Left renal cortex interstitium (tissue), 4 donors: ENCODE measurements at regions not wholly inside any gene's neighbourhood (a gene's known extent, or its start where the extent isn't known, plus 50 kb on each side); places are given as distances from the start of the nearest gene placed in this dataset.
A peak's percentile ranks its signal among the peaks of the same experiment; 100 is the strongest.
"Not testable (repeated sequence)": the region's sequence is repeated elsewhere in the genome, so short reads cannot be mapped to it uniquely, and the experiment has no call there.

ENCODE experiments used
- DNase-seq, 4 donors: peaks; one replicate each; pipeline ENCODE4 v3.0.0-alpha.2; 2013; ENCODE audit warnings: low read depth in 4 of 4, low spot score in 2 of 4, missing footprints in 1 of 4

GRCh38 chr4:175273995-175274753 lies 356.0 kb downstream of the ADAM29 start:
- DNase-seq: no peak

GRCh38 chr4:175277816-175278215 lies 359.7 kb downstream of the ADAM29 start:
- no peak for DNase-seq

GRCh38 chr4:175280153-175280552 lies 362.0 kb downstream of the ADAM29 start:
- no peak for DNase-seq

- DNase-seq: no peak
Measured at GRCh38 chr4:175281894-175282293, 363.7 kb downstream of the ADAM29 start.

- no peak for DNase-seq
Measured at GRCh38 chr4:175282407-175282806, 364.2 kb downstream of the ADAM29 start.

- no peak for DNase-seq
Measured at GRCh38 chr4:175290401-175290800, 372.2 kb downstream of the ADAM29 start.

GRCh38 chr4:175297965-175298565 lies 379.9 kb downstream of the ADAM29 start:
- no peak for DNase-seq

- no peak for DNase-seq
Measured at GRCh38 chr4:175306436-175306835, 388.3 kb downstream of the ADAM29 start.

- DNase-seq: no peak
Measured at GRCh38 chr4:175307326-175307725, 389.2 kb downstream of the ADAM29 start.

GRCh38 chr4:175308236-175308635 lies 390.1 kb downstream of the ADAM29 start:
- DNase-seq: no peak

- DNase-seq: no peak
Measured at GRCh38 chr4:175309041-175309440, 390.9 kb downstream of the ADAM29 start.

- DNase-seq: no peak
Measured at GRCh38 chr4:175325230-175325629, 407.1 kb downstream of the ADAM29 start.

GRCh38 chr4:175326796-175327195 lies 408.6 kb downstream of the ADAM29 start:
- DNase-seq: peak in 1 of 4 donors; percentile 25

GRCh38 chr4:175330236-175330635 lies 412.1 kb downstream of the ADAM29 start:
- DNase-seq: no peak

GRCh38 chr4:175330652-175331051 lies 412.5 kb downstream of the ADAM29 start:
- DNase-seq: no peak

- DNase-seq: no peak
Measured at GRCh38 chr4:175335331-175335730, 417.2 kb downstream of the ADAM29 start.

GRCh38 chr4:175336570-175336969 lies 418.4 kb downstream of the ADAM29 start:
- DNase-seq: not testable (repeated sequence)

GRCh38 chr4:175339100-175339707 lies 421.0 kb downstream of the ADAM29 start:
- no peak for DNase-seq

GRCh38 chr4:175341203-175341755 lies 423.1 kb downstream of the ADAM29 start:
- no peak for DNase-seq

GRCh38 chr4:175346376-175346775 lies 428.2 kb downstream of the ADAM29 start:
- DNase-seq: no peak

- DNase-seq: no peak
Measured at GRCh38 chr4:175350246-175350645, 432.1 kb downstream of the ADAM29 start.

GRCh38 chr4:175351473-175351872 lies 433.3 kb downstream of the ADAM29 start:
- no peak for DNase-seq
